Fibroblast of lung (primary cell): ENCODE measurements at regions not wholly inside any gene's neighbourhood (a gene's known extent, or its start where the extent isn't known, plus 50 kb on each side); places are given as distances from the start of the nearest gene placed in this dataset.

Experiments
- DNase-seq, 2 donors: peaks; one replicate each; pipeline versions ENCODE4 v3.0.0 to v3.0.0-alpha.2; 2010; ENCODE audit warnings: low read depth in 2 of 2
- H2AFZ ChIP-seq: 2 replicates; pipeline ENCODE4 v1.5.1; 2012; ENCODE audit warnings: low read length, control low read depth, inconsistent platforms
- H3K27ac ChIP-seq: 2 replicates; pipeline ENCODE4 v1.5.1; 2011; ENCODE audit warnings: low read length, control low read depth; ENCODE audit not compliant: insufficient read depth
- H3K27me3 ChIP-seq: 2 replicates; pipeline ENCODE4 v1.5.1; 2011; ENCODE audit warnings: mild to moderate bottlenecking, low read length; ENCODE audit not compliant: control insufficient read depth, insufficient read depth
- H3K36me3 ChIP-seq: 2 replicates; pipeline ENCODE4 v1.5.1; 2011; ENCODE audit warnings: low read length; ENCODE audit not compliant: control insufficient read depth, insufficient read depth
- H3K4me1 ChIP-seq: 2 replicates; pipeline ENCODE4 v1.5.1; 2011; ENCODE audit warnings: low read length; ENCODE audit not compliant: control insufficient read depth, insufficient read depth; ENCODE audit errors: extremely low read depth
- H3K4me2 ChIP-seq: 2 replicates; pipeline ENCODE4 v1.5.1; 2011; ENCODE audit warnings: low read length, control low read depth; ENCODE audit not compliant: insufficient read depth; ENCODE audit errors: extremely low read depth
- H3K4me3 ChIP-seq, 4 experiments: fragments of 200-600 bp in 1 of 4; sonication (generic) in 1 of 4; replicated peaks in 1 of 4; 2 replicates each; pipeline ENCODE4 v1.5.1; 2011 to 2016; ENCODE audit warnings: low read length in 4 of 4, low read depth in 3 of 4, mild to moderate bottlenecking in 3 of 4, control low read depth in 2 of 4, inconsistent platforms in 1 of 4, mixed read lengths in 1 of 4; ENCODE audit not compliant: insufficient read depth in 1 of 4; ENCODE audit errors: control extremely low read depth in 1 of 4
- H3K79me2 ChIP-seq: 2 replicates; pipeline ENCODE4 v1.5.1; 2012; ENCODE audit warnings: mild to moderate bottlenecking, low read length, inconsistent platforms; ENCODE audit not compliant: control insufficient read depth, insufficient read depth
- H3K9ac ChIP-seq: 2 replicates; pipeline ENCODE4 v1.5.1; 2011; ENCODE audit warnings: mild to moderate bottlenecking, low read length, control low read depth; ENCODE audit not compliant: insufficient read depth
- H3K9me3 ChIP-seq: 2 replicates; pipeline ENCODE4 v1.5.1; 2012; ENCODE audit warnings: low read depth, low read length; ENCODE audit not compliant: control insufficient read depth, insufficient read depth
- H4K20me1 ChIP-seq: 2 replicates; pipeline ENCODE4 v1.5.1; 2011; ENCODE audit warnings: low read length; ENCODE audit not compliant: control insufficient read depth, insufficient read depth; ENCODE audit errors: extremely low read depth
- EZH2 ChIP-seq: IDR thresholded peaks from 2 replicates; pipeline ENCODE4 v1.5.1; 2012; ENCODE audit warnings: low read length, control low read depth, mild to moderate bottlenecking; ENCODE audit errors: missing control alignments
- TF ChIP-seq, protein P1 (sequence below), 2 donors: IDR thresholded peaks in 1 of 2; conservative IDR thresholded peaks in 1 of 2; 1 replicate in 1 of 2; 2 replicates in 1 of 2; pipeline ENCODE4 v1.5.1; 2011 to 2012; ENCODE audit warnings: low read length in 2 of 2, control low read depth in 1 of 2, inconsistent platforms in 1 of 2, low read depth in 1 of 2, mild to moderate bottlenecking in 1 of 2

DNA sequence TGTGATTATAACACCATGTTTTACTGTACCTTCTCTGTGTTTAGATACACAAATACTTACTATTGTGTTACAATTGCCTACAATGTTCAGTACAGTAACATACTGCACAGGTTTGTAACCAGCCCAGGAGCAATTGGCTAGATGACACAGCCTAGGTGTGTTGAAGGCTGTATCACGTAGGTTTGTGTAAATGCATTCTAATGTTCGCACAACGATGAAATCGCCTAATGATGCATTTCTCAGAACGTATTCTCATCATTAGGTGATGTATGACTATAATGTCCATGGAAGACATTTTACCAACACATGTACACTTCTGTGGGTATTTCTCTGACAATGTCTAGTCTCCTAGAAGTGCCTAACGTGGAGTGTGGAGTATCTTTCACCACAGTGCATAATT is 165.9 kb upstream of the KLF7 start:
- no peak overlapping the region for H3K4me3 ChIP-seq
- TF ChIP-seq, protein P1, sequence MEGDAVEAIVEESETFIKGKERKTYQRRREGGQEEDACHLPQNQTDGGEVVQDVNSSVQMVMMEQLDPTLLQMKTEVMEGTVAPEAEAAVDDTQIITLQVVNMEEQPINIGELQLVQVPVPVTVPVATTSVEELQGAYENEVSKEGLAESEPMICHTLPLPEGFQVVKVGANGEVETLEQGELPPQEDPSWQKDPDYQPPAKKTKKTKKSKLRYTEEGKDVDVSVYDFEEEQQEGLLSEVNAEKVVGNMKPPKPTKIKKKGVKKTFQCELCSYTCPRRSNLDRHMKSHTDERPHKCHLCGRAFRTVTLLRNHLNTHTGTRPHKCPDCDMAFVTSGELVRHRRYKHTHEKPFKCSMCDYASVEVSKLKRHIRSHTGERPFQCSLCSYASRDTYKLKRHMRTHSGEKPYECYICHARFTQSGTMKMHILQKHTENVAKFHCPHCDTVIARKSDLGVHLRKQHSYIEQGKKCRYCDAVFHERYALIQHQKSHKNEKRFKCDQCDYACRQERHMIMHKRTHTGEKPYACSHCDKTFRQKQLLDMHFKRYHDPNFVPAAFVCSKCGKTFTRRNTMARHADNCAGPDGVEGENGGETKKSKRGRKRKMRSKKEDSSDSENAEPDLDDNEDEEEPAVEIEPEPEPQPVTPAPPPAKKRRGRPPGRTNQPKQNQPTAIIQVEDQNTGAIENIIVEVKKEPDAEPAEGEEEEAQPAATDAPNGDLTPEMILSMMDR (conservative IDR thresholded peaks at IDR 0.05 in 1 of 2, IDR thresholded peaks at IDR 0.05 in 1 of 2; ENCODE audit: low read depth in 1 of 2, low read length in 2 of 2), result no peak
- no peak for TF ChIP-seq EZH2
- no peaks in the 10 kb centered on the region for H3K36me3 ChIP-seq
- H3K4me1 ChIP-seq, result peaks cover 17% of the 10 kb centered on the region
- no peaks in the 10 kb centered on the region for H3K79me2 ChIP-seq
- H3K27me3 ChIP-seq, result no peaks in the 10 kb centered on the region
- no peaks in the 10 kb centered on the region for H3K9me3 ChIP-seq
- H3K9ac ChIP-seq, result no peak overlapping the region
- H3K27ac ChIP-seq, result no peak overlapping the region
- no peak for DNase-seq
- no peak overlapping the region for H3K4me2 ChIP-seq
- H4K20me1 ChIP-seq, result no peaks in the 10 kb centered on the region
- no peak overlapping the region for H2AFZ ChIP-seq

DNA sequence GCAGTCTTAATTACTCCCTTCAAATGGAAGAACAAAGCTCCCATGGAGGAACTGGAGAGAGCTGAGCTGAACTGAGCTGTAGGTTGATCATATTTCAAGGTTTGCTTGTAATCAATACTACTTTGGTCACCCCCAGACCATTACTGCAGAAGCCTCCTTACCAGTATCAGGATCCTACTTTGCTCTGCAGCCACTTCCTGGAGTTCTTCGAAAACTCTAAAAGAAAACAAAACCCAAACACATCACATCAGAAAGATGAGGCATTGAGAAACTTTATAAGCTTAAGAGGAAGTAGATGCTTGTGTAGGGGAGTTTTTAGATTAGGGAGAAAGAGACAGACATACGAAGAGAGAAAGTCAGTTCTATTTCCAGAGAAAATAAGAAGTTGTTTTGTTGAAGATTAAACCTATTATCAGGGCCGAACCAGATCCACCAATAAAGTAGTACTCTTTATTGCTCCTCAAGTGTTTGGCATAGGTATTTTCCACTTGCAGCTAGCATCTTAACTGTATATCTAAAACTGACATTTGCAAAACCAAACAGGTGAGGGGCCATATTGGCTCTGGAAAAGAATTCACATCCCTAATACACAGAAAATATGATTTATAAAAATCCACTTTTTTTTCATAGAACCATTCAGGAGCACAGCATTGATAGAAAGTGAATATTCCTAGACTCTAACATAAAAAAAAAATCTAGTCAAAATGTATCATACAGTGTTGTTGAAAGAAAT is 166.9 kb upstream of the KLF7 start:
- H4K20me1 ChIP-seq, result no peaks in the 10 kb centered on the region
- TF ChIP-seq, protein P1 (conservative IDR thresholded peaks at IDR 0.05 in 1 of 2, IDR thresholded peaks at IDR 0.05 in 1 of 2; ENCODE audit: low read depth in 1 of 2, low read length in 2 of 2), result no peak
- TF ChIP-seq EZH2, result no peak
- H3K4me3 ChIP-seq, result no peak overlapping the region
- H3K4me2 ChIP-seq, result no peak overlapping the region
- no peak overlapping the region for H3K9ac ChIP-seq
- H3K36me3 ChIP-seq, result no peaks in the 10 kb centered on the region
- peaks cover 17% of the 10 kb centered on the region for H3K4me1 ChIP-seq
- H3K27ac ChIP-seq, result no peak overlapping the region
- H3K9me3 ChIP-seq, result no peaks in the 10 kb centered on the region
- H3K79me2 ChIP-seq, result no peaks in the 10 kb centered on the region
- no peaks in the 10 kb centered on the region for H3K27me3 ChIP-seq
- DNase-seq, result no peak
- H2AFZ ChIP-seq, result no peak overlapping the region

DNA sequence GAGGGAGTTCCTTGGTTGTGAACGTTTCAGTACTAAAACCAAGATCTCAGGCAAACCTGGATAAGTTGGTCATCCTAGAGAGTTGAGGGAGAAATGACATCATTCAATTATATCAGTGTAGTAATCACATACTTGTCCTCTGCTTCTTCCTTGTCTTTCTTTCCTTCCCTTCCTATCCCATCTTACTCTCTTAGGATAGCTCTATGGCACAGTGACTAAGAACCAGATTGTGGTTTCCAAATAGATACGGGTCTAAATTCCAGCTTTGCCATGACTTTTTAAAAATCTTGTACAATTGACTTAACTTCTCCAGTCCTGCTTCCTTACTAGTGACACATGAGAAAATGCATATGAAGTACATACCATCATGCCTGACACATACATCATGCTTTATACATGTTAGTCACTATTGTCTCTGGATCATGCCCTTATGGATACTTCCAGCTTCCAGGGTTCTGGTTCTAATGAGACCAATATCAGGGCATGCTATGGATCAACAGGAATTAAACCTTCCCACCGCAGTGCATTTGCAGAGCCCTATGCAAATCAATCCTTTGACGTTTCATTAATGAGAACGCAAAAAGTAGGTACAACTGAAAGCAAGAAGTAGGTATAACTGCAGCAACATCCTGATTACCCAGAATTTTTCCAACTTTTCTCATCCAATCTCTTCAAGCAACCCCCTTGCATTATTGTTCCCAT is 168.0 kb upstream of the KLF7 start:
- Histone ChIP-seq H2AFZ (peak overlapping the region; percentile 47), H3K9ac (peak overlapping the region; percentile 60), H4K20me1 (no peaks in the 10 kb centered on the region), H3K27ac (peak overlapping the region; percentile 94), H3K4me1 (peaks cover 17% of the 10 kb centered on the region), H3K9me3 (no peaks in the 10 kb centered on the region), H3K4me3 (peak overlapping the region in 2 of 4 experiments; percentile 26 to 40), H3K4me2 (peak overlapping the region; percentile 92), H3K79me2 (no peaks in the 10 kb centered on the region), H3K36me3 (no peaks in the 10 kb centered on the region), H3K27me3 (no peaks in the 10 kb centered on the region)
- TF ChIP-seq EZH2, result no peak
- TF ChIP-seq, protein P1 (conservative IDR thresholded peaks at IDR 0.05 in 1 of 2, IDR thresholded peaks at IDR 0.05 in 1 of 2; ENCODE audit: low read depth in 1 of 2, low read length in 2 of 2), result no peak
- DNase-seq, result peak in 1 of 2 donors; percentile 79
